Upper lobe of right lung (tissue), 1 donor: ENCODE measurements at regions not wholly inside any gene's neighbourhood (a gene's known extent, or its start where the extent isn't known, plus 50 kb on each side); places are given as distances from the start of the nearest gene placed in this dataset.

Experiments
- ATAC-seq: fragments of 200-7000 bp; cut with Tn5 transposase; one replicate; pipeline ENCODE4 v1.9.1; 2020; ENCODE audit warnings: mild to moderate bottlenecking, moderate library complexity
- DNase-seq: peaks from one replicate; pipeline ENCODE4 v3.0.0-alpha.2; 2020
- H3K27ac ChIP-seq: fragments of 200-600 bp; one replicate; pipeline ENCODE4 v1.8.0; 2022
- H3K27me3 ChIP-seq: fragments of 200-600 bp; one replicate; pipeline ENCODE4 v1.8.0; 2022; ENCODE audit warnings: mild to moderate bottlenecking
- H3K36me3 ChIP-seq: fragments of 200-600 bp; one replicate; pipeline ENCODE4 v1.8.0; 2022
- H3K4me1 ChIP-seq: fragments of 200-600 bp; one replicate; pipeline ENCODE4 v1.8.0; 2022
- H3K4me3 ChIP-seq: fragments of 200-600 bp; one replicate; pipeline ENCODE4 v1.8.0; 2022; ENCODE audit warnings: mild to moderate bottlenecking
- H3K9me3 ChIP-seq: fragments of 200-600 bp; one replicate; pipeline ENCODE4 v1.8.0; 2022
- intact Hi-C: fragments of 100-400 bp; cut with DNase I; formaldehyde crosslinking; loops from one replicate; pipeline ENCODE4 v1.11.0; 2022
- TF ChIP-seq, protein P1 (sequence below): fragments of 200-600 bp; IDR thresholded peaks from one replicate; pipeline ENCODE4 v1.8.0; 2022; ENCODE audit warnings: antibody characterized with exemption
- donor health status: DM: no; HTN: yes; CAD: no; lungs with severe emphysema.

DNA sequence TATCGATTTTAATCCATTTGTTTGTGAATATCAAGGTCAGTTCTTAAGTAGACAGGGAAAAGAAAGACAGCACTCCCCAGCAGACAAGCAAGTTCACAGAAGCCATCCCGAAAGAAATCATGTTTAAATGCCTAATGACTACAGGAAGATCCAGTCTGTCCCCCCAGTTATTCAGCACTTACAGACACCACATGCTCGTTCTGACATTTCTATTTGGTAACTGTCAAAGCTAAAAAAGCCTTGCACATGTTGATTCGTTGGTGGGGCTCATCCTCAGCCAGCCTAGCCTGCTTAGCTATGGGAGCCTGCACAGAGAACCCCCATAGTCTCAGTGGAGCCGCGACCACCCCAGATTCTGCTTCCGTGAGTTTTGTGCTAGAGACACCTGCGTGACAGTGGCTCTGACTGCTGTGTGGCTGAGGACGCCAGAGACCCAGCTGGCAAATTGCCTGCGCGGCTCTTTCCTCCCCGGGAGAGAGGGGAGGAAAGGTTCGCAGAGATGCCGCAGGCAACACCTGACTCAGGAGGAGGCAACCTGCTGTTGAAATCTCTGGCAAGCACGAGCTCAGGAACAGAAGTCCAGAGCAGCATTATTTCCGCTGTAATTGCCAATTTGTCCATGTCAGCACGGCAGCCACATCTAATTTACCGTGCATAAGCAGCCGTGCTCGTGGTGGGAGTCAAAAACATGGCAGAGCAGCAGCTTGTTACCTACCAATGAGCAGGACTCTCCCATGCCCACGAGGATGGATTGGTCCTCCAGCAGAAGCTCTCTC, 194.2 kb downstream of the GPAM start:
- ATAC-seq, result no peak
- H3K36me3 ChIP-seq, result no peaks in the 10 kb centered on the region
- H3K27me3 ChIP-seq, result no peaks in the 10 kb centered on the region
- H3K27ac ChIP-seq, result no peak overlapping the region
- no peak for DNase-seq
- H3K4me1 ChIP-seq, result no peaks in the 10 kb centered on the region
- intact Hi-C loops, result no loop called here
- TF ChIP-seq, protein P1, sequence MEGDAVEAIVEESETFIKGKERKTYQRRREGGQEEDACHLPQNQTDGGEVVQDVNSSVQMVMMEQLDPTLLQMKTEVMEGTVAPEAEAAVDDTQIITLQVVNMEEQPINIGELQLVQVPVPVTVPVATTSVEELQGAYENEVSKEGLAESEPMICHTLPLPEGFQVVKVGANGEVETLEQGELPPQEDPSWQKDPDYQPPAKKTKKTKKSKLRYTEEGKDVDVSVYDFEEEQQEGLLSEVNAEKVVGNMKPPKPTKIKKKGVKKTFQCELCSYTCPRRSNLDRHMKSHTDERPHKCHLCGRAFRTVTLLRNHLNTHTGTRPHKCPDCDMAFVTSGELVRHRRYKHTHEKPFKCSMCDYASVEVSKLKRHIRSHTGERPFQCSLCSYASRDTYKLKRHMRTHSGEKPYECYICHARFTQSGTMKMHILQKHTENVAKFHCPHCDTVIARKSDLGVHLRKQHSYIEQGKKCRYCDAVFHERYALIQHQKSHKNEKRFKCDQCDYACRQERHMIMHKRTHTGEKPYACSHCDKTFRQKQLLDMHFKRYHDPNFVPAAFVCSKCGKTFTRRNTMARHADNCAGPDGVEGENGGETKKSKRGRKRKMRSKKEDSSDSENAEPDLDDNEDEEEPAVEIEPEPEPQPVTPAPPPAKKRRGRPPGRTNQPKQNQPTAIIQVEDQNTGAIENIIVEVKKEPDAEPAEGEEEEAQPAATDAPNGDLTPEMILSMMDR, result no peak
- no peaks in the 10 kb centered on the region for H3K9me3 ChIP-seq
- H3K4me3 ChIP-seq, result no peak overlapping the region

DNA sequence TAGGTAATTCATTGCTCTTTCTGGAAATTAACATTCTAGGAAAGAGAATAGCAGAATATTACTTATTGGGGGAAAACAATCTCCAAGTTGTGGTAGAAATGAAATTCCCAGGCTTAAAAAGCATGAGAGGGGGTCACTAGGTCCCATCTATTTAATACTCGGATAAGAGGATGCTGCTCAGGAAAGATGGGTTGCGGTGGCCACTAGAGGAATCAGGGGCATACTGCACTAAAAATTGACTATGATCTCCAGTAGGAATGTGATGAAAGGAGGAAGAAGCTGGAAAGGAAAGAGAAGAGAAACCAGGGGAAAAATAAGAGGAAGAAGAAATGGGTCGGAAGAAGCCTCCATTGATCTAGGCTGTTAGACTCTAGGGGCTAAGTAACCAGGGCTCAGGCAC, 192.8 kb downstream of the GPAM start:
- intact Hi-C loops, result no loop called here
- Histone ChIP-seq H3K36me3 (no peaks in the 10 kb centered on the region), H3K27me3 (no peaks in the 10 kb centered on the region), H3K9me3 (no peaks in the 10 kb centered on the region), H3K4me3 (no peak overlapping the region), H3K27ac (no peak overlapping the region), H3K4me1 (no peaks in the 10 kb centered on the region)
- DNase-seq (no peak), ATAC-seq (no peak)
- TF ChIP-seq, protein P1, result no peak

DNA sequence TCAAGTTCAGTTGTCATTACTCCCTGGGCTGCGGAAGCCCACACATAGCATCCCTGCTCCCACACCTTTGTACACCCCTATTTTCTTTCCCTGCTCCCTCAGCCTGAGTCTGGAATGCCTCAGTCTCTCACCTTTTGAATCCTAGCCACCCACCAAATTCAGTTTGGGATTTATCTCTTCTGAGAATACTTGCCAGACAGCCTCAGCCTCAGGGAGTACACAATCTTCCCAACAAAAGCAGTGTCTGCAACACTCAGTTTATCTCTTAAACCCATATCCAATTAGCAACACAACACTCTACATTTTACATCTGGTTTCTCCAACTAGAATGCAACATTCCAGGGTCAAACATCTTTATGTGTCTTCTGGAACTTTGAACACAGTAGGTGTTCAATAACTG, 190.2 kb downstream of the GPAM start:
- Histone ChIP-seq H3K4me1 (no peaks in the 10 kb centered on the region), H3K36me3 (no peaks in the 10 kb centered on the region), H3K27me3 (no peaks in the 10 kb centered on the region), H3K27ac (no peak overlapping the region), H3K9me3 (no peaks in the 10 kb centered on the region), H3K4me3 (no peak overlapping the region)
- TF ChIP-seq, protein P1, result no peak
- intact Hi-C loops, result no loop called here
- DNase-seq (no peak), ATAC-seq (no peak)

DNA sequence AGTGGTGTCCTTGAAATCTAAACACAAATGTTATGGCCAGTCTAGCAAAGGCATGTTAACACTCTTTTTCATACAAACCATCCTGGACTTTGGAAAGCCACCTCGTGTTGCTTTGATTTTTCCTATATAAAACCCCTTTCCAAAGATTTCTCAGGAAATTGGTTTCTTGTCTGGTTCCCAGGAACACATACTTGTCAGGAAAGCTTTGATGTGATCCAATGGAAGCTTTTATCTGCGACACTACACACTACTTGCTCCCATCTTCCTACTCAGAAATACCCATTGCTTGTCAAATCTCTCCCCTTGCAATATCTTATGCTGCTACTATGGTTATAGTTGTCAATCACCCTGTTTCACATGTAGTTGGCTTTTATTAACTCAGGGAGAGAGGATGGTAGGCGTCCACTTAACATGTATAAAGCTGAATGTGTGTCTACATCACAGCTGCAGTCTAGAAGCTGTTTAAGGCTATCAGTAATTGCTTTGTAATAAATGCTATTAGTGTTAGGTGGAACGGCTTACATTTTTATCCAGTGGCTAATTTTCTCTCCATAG, 189.6 kb downstream of the GPAM start:
- Histone ChIP-seq H3K4me3 (no peak overlapping the region), H3K36me3 (no peaks in the 10 kb centered on the region), H3K27me3 (no peaks in the 10 kb centered on the region), H3K4me1 (no peaks in the 10 kb centered on the region), H3K9me3 (no peaks in the 10 kb centered on the region), H3K27ac (no peak overlapping the region)
- TF ChIP-seq, protein P1, result no peak
- ATAC-seq (no peak), DNase-seq (no peak)
- intact Hi-C loops, result no loop called here

DNA sequence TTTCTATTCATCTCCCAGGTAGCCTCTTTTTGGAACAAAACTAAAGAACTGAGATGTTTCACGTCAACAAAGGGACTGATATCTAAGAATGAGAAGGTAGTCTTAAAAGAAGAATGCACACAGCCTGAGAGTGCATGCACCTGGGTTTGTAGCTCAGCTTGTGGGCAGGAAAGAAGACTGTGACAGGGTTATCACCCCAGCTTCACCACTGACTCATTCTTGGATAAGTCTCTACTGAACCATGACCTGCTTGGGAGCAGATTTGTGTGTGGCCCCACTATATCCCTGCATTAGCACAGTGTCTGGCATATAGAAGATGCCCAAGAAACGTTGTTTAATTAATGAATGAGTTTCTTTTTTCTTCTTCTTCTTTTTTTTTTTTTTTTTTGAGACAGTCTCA, 187.5 kb downstream of the GPAM start:
- ATAC-seq (no peak), DNase-seq (no peak)
- Histone ChIP-seq H3K36me3 (no peaks in the 10 kb centered on the region), H3K27me3 (no peaks in the 10 kb centered on the region), H3K4me3 (no peak overlapping the region), H3K27ac (no peak overlapping the region), H3K9me3 (no peaks in the 10 kb centered on the region), H3K4me1 (no peaks in the 10 kb centered on the region)
- intact Hi-C loops, result no loop called here
- TF ChIP-seq, protein P1, result no peak
